RWPE2 (cell line): ENCODE measurements at regions not wholly inside any gene's neighbourhood (a gene's known extent, or its start where the extent isn't known, plus 50 kb on each side); places are given as distances from the start of the nearest gene placed in this dataset.
A peak's percentile ranks its signal among the peaks of the same experiment; 100 is the strongest.

Experiments used
- ATAC-seq: fragments of 200-7000 bp; cut with Tn5 transposase; 3 replicates; pipeline ENCODE4 v1.9.1; 2021; ENCODE audit warnings: low read depth
- DNase-seq: peaks from one replicate; pipeline ENCODE4 v3.0.0-alpha.2; 2020; ENCODE audit warnings: low spot score
- H3K27ac ChIP-seq: fragments of 450-650 bp; 2 replicates; pipeline ENCODE4 v1.5.1; 2017; ENCODE audit warnings: mild to moderate bottlenecking; ENCODE audit not compliant: poor library complexity, severe bottlenecking
- H3K27me3 ChIP-seq: fragments of 250-450 bp; sonication (Bioruptor Pico); 2 replicates; pipeline ENCODE4 v1.5.1; 2021; ENCODE audit warnings: mild to moderate bottlenecking, moderate library complexity; ENCODE audit not compliant: insufficient read depth, poor library complexity, severe bottlenecking
- H3K36me3 ChIP-seq: fragments of 250-450 bp; sonication (Bioruptor Pico); 2 replicates; pipeline ENCODE4 v1.5.1; 2020; ENCODE audit warnings: low read depth, mild to moderate bottlenecking, moderate library complexity
- H3K4me1 ChIP-seq: fragments of 250-450 bp; sonication (Bioruptor Pico); 2 replicates; pipeline ENCODE4 v1.5.1; 2021; ENCODE audit warnings: mild to moderate bottlenecking, moderate library complexity; ENCODE audit not compliant: insufficient read depth, poor library complexity, severe bottlenecking
- H3K4me3 ChIP-seq: fragments of 250-450 bp; sonication (Bioruptor Pico); 2 replicates; pipeline ENCODE4 v1.5.1; 2021; ENCODE audit warnings: mild to moderate bottlenecking, moderate library complexity; ENCODE audit not compliant: severe bottlenecking
- H3K9me3 ChIP-seq: fragments of 250-450 bp; sonication (Bioruptor Pico); 2 replicates; pipeline ENCODE4 v1.5.1; 2021; ENCODE audit warnings: mild to moderate bottlenecking, moderate library complexity; ENCODE audit not compliant: severe bottlenecking
- CTCF ChIP-seq: fragments of 450-650 bp; IDR thresholded peaks from one replicate; pipeline ENCODE4 v1.5.1; 2017; ENCODE audit warnings: mild to moderate bottlenecking, moderate library complexity; ENCODE audit not compliant: poor library complexity, severe bottlenecking

- Histone ChIP-seq H3K36me3 (no peaks in the 10 kb centered on the region), H3K4me1 (no peaks in the 10 kb centered on the region), H3K9me3 (no peaks in the 10 kb centered on the region), H3K27ac (no peak overlapping the region), H3K4me3 (no peak overlapping the region), H3K27me3 (peaks cover 8% of the 10 kb centered on the region)
- DNase-seq: no peak
- TF ChIP-seq CTCF: no peak
- ATAC-seq: no peak
Measured at GRCh38 chr15:69845159-69845558, 252.6 kb downstream of the TLE3 start.

DNA sequence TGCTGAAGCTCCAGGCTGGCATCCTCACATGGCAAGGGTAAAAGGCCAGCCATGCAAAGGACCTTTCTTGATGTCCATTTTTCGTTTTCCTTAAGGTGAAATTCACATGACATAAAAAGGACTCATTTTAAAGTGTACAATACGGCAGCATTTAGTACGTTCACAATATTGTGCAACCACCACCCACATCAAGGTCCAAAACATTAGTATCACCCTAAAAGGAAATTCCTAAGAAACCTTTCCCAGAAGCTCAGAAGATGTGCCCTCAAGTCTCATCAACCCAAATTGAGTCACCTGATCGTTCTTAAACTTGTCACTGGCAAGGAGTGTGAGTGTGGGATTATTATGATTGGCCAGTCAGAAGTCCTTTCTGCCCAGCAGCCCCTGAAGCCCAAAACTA, 250.1 kb downstream of the TLE3 start:
- no peaks in the 10 kb centered on the region for H3K36me3 ChIP-seq
- peaks cover 8% of the 10 kb centered on the region for H3K27me3 ChIP-seq
- no peak for DNase-seq
- no peak overlapping the region for H3K27ac ChIP-seq
- ATAC-seq: no peak
- TF ChIP-seq CTCF: no peak
- H3K4me1 ChIP-seq: no peaks in the 10 kb centered on the region
- no peak overlapping the region for H3K4me3 ChIP-seq
- H3K9me3 ChIP-seq: no peaks in the 10 kb centered on the region

DNA sequence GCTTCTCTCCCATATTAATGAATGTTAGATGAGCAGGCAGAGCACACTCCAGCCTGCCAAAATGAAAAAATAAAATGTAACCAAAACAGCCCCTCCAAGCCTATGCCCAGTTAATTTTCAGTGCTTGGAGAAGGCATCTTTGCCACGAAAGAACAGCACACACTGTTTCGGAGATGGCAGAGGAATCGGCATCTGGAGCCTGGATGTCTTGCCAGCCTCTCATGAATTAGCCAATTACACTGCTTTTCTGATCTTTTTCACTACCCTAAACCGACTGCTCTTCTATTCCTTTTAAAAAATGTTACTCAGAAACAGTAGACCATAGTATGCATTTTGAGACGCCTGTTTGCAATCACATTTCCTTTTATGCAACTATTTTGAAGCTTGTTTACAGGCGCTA, 249.6 kb downstream of the TLE3 start:
- TF ChIP-seq CTCF: no peak
- no peaks in the 10 kb centered on the region for H3K36me3 ChIP-seq
- no peak overlapping the region for H3K4me3 ChIP-seq
- no peak for DNase-seq
- H3K27me3 ChIP-seq: peaks cover 8% of the 10 kb centered on the region
- no peaks in the 10 kb centered on the region for H3K9me3 ChIP-seq
- H3K4me1 ChIP-seq: no peaks in the 10 kb centered on the region
- no peak for ATAC-seq
- H3K27ac ChIP-seq: no peak overlapping the region

DNA sequence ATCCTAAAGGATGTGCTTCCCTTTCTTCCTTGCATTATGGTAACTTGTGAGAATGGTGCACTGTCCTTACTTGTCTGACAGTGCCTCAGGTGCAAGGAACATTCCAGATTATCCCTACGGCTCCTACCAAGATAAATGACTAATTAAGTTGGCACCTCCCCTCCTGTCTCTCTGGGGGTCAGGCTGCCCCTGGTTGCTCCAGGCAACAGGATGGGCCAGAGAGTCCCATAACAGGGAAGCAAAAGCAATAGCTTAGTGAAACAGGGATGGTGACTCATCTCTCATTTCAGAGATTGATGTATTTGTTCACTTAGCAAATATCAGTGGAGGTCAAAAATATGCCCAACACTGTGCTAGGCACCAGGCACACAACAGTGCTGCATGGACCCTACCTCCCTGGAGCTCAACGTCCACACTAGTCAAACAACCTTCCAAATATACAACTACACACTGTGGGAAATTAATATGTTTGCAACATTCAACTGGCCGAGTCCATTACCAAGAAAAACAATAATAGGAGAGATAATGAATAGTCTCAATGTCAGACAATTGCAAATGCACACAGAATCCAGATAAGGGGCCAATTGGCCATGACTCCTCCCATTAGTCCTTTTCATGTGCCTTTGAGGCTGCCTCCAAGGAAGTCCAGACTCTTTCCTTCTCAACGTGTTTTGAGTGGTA, 249.0 kb downstream of the TLE3 start:
- no peaks in the 10 kb centered on the region for H3K4me1 ChIP-seq
- H3K36me3 ChIP-seq: no peaks in the 10 kb centered on the region
- DNase-seq (no peak), ATAC-seq (peak; percentile 71)
- TF ChIP-seq CTCF: no peak
- H3K27me3 ChIP-seq: peaks cover 8% of the 10 kb centered on the region
- no peaks in the 10 kb centered on the region for H3K9me3 ChIP-seq
- no peak overlapping the region for H3K27ac ChIP-seq
- no peak overlapping the region for H3K4me3 ChIP-seq

DNA sequence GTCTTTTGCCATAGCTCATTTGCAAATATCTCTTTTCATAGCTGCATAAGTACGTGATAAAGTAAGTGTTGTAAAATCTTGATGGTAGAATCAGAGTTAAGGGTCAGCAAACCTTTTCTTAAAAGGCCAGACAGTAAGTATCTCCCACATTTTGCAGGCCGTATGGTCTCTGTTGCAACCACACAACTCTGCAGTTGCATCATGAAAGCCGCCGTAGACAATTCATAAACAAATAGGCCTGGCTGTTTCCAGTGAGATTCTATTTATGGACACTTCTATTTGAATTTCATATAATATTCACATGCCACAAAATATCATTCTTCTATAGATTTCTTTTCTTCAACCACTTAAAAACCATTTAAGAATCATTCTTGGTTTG, 248.5 kb downstream of the TLE3 start:
- H3K4me3 ChIP-seq: no peak overlapping the region
- ATAC-seq: no peak
- no peaks in the 10 kb centered on the region for H3K4me1 ChIP-seq
- no peak overlapping the region for H3K27ac ChIP-seq
- no peaks in the 10 kb centered on the region for H3K36me3 ChIP-seq
- H3K27me3 ChIP-seq: peaks cover 4% of the 10 kb centered on the region
- no peak for TF ChIP-seq CTCF
- DNase-seq: no peak
- no peaks in the 10 kb centered on the region for H3K9me3 ChIP-seq
